Osteocyte (in vitro differentiated cells): ENCODE measurements at regions not wholly inside any gene's neighbourhood (a gene's known extent, or its start where the extent isn't known, plus 50 kb on each side); places are given as distances from the start of the nearest gene placed in this dataset.

Experiments used
- DNase-seq: peaks from one replicate; pipeline ENCODE4 v3.0.0; 2021; ENCODE audit warnings: mixed read lengths; ENCODE audit not compliant: unreplicated experiment; ENCODE audit errors: extremely low spot score
- H3K27ac Mint-ChIP-seq: one replicate; pipeline ENCODE4 v1.8.0; 2021; ENCODE audit warnings: mild to moderate bottlenecking, mixed read lengths; ENCODE audit not compliant: unreplicated experiment
- H3K27me3 Mint-ChIP-seq: one replicate; pipeline ENCODE4 v1.8.0; 2021; ENCODE audit warnings: mixed read lengths; ENCODE audit not compliant: unreplicated experiment
- H3K36me3 Mint-ChIP-seq: one replicate; pipeline ENCODE4 v1.8.0; 2021; ENCODE audit warnings: mixed read lengths; ENCODE audit not compliant: unreplicated experiment
- H3K4me1 Mint-ChIP-seq: one replicate; pipeline ENCODE4 v1.8.0; 2021; ENCODE audit warnings: mixed read lengths; ENCODE audit not compliant: unreplicated experiment
- H3K4me3 Mint-ChIP-seq: one replicate; pipeline ENCODE4 v1.8.0; 2021; ENCODE audit warnings: mild to moderate bottlenecking, moderate library complexity, mixed read lengths; ENCODE audit not compliant: unreplicated experiment
- H3K9me3 Mint-ChIP-seq: one replicate; pipeline ENCODE4 v1.8.0; 2021; ENCODE audit warnings: mixed read lengths; ENCODE audit not compliant: unreplicated experiment
- TF ChIP-seq, protein P1 (sequence below): fragments of 200-600 bp; sonication (generic); IDR thresholded peaks from 2 replicates; pipeline ENCODE4 v1.5.0; 2021; ENCODE audit warnings: antibody characterized with exemption, mild to moderate bottlenecking, moderate library complexity

DNA sequence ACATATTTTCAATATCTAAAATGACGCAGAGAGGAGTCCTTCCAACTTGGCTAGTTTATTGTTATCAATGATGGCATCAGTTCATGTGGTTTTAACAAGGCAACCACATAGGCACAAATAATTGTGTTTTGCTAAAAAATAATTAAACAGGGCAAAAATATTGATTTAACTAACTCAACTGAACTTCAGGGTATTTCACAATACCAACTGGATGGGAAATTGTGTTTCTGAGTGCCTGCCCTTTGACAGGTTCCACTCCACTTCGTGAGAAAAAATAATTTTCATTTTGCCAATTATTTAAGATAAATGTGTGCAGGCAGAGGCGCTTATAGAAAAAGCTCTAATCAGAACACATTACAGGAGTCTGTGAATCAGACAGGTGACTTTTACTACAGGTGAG lies 689.3 kb upstream of the CCDC54 start:
- Mint-ChIP-seq H3K36me3 (no peaks in the 10 kb centered on the region), H3K27ac (no peak overlapping the region), H3K4me1 (peaks cover 18% of the 10 kb centered on the region), H3K9me3 (no peaks in the 10 kb centered on the region), H3K4me3 (no peak overlapping the region), H3K27me3 (no peaks in the 10 kb centered on the region)
- no peak for DNase-seq
- TF ChIP-seq, protein P1, sequence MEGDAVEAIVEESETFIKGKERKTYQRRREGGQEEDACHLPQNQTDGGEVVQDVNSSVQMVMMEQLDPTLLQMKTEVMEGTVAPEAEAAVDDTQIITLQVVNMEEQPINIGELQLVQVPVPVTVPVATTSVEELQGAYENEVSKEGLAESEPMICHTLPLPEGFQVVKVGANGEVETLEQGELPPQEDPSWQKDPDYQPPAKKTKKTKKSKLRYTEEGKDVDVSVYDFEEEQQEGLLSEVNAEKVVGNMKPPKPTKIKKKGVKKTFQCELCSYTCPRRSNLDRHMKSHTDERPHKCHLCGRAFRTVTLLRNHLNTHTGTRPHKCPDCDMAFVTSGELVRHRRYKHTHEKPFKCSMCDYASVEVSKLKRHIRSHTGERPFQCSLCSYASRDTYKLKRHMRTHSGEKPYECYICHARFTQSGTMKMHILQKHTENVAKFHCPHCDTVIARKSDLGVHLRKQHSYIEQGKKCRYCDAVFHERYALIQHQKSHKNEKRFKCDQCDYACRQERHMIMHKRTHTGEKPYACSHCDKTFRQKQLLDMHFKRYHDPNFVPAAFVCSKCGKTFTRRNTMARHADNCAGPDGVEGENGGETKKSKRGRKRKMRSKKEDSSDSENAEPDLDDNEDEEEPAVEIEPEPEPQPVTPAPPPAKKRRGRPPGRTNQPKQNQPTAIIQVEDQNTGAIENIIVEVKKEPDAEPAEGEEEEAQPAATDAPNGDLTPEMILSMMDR, result no peak

DNA sequence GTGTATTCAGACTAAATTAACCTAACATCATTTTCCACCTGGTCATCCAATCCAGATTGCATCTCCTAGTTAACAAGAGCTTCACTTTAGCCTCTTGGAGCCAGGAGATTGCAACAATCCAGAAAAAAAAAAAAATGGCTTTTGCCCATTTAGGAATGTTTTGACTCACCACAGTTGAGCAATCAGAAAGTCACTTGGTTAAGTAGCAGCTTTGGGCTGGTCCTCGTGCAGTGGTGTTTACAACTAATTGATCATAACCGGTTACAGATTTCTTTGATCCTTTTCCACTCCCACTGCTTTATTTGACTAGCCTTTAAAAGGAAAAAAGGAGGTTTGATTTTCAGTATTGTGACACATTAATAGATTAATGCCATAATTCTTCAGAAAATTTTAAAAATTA lies 688.8 kb upstream of the CCDC54 start:
- Mint-ChIP-seq H3K9me3 (no peaks in the 10 kb centered on the region), H3K27ac (no peak overlapping the region), H3K4me3 (no peak overlapping the region), H3K27me3 (no peaks in the 10 kb centered on the region), H3K36me3 (no peaks in the 10 kb centered on the region), H3K4me1 (peaks cover 18% of the 10 kb centered on the region)
- TF ChIP-seq, protein P1, result no peak
- DNase-seq, result no peak

DNA sequence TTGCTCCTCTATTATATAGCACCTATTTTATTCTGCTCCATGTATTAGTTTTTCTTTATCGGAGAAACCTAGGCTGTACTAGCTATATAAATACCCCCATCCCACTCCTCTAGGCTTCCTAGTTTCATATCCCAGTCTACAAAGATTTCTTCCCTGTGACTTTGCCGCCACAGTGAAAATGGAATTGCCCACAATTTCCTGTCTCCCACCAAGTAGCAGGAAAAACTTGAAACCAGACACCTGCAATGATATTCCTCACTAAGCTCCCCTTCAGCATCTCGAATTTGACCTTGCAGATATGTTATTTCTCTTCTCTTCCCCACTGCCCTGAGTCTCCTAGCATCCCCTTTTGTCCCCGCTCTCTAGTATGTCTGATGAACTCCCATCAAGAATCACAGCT lies 685.8 kb upstream of the CCDC54 start:
- peak overlapping the region; percentile 3 for H3K27ac Mint-ChIP-seq
- H3K27me3 Mint-ChIP-seq, result no peaks in the 10 kb centered on the region
- no peaks in the 10 kb centered on the region for H3K9me3 Mint-ChIP-seq
- no peaks in the 10 kb centered on the region for H3K36me3 Mint-ChIP-seq
- H3K4me3 Mint-ChIP-seq, result no peak overlapping the region
- no peak for DNase-seq
- TF ChIP-seq, protein P1, result no peak
- peaks cover 19% of the 10 kb centered on the region for H3K4me1 Mint-ChIP-seq

DNA sequence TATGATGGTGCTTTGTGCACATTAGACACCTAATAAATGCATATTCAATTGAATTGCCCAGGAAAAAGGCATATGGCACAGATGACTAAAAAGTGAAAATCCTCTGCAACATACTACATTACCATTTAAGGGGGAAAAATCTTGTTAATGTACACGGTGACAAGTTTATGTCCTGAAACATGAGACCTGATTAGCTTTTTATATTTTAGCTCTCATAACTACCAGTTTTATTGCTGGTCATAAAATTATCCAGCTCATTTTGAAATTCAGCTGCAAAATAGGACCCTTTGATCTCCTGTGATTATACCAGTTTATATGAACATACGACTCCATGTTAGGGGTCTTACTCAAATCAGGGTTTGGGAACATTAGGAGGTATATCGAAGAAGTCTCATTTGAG lies 684.6 kb upstream of the CCDC54 start:
- no peak overlapping the region for H3K4me3 Mint-ChIP-seq
- no peaks in the 10 kb centered on the region for H3K27me3 Mint-ChIP-seq
- H3K4me1 Mint-ChIP-seq, result peaks cover 19% of the 10 kb centered on the region
- H3K36me3 Mint-ChIP-seq, result no peaks in the 10 kb centered on the region
- TF ChIP-seq, protein P1, result no peak
- no peaks in the 10 kb centered on the region for H3K9me3 Mint-ChIP-seq
- no peak for DNase-seq
- H3K27ac Mint-ChIP-seq, result no peak overlapping the region

DNA sequence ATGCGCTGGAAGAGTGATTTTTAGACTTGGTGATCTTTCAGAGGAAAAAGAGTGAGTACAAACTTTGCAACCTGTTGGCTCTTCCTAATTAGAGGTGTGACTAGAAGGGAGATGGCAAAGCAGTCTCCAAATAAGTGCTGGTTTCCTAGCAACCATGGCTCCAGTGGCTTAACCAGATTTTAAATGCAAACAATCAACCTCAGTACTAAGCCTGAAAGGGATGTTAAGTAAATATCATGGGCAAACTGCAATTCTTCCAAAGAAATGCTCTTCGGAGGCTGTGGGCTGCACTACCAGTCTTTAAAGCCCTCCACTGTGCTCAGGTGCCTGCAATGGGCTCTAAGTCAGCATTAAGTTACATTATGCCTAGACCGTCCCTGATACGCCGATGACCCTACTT lies 678.1 kb upstream of the CCDC54 start:
- peak overlapping the region; percentile 69 for H3K27ac Mint-ChIP-seq
- no peaks in the 10 kb centered on the region for H3K9me3 Mint-ChIP-seq
- H3K27me3 Mint-ChIP-seq, result no peaks in the 10 kb centered on the region
- TF ChIP-seq, protein P1, result no peak
- peaks cover 26% of the 10 kb centered on the region for H3K4me1 Mint-ChIP-seq
- no peaks in the 10 kb centered on the region for H3K36me3 Mint-ChIP-seq
- DNase-seq, result no peak
- no peak overlapping the region for H3K4me3 Mint-ChIP-seq
